WTC11 (cell line): ENCODE measurements at regions not wholly inside any gene's neighbourhood (a gene's known extent, or its start where the extent isn't known, plus 50 kb on each side); places are given as distances from the start of the nearest gene placed in this dataset.

ENCODE experiments used
- ATAC-seq: fragments of 200-7000 bp; cut with Tn5 transposase; 2 replicates; pipeline ENCODE4 v1.10.0; 2021; ENCODE audit warnings: mild to moderate bottlenecking, moderate library complexity
- CTCF ChIA-PET: fragments of 300-600 bp; sonication (Branson Sonifier 250); formaldehyde crosslinking; loops from one replicate; lab custom pipeline; 2021; ENCODE audit warnings: antibody characterized with exemption; lab: Charles Lee
- POLR2A ChIA-PET: fragments of 350-600 bp; sonication (Branson Sonifier 250); formaldehyde crosslinking; loops from one replicate; lab custom pipeline; 2021; ENCODE audit warnings: antibody characterized with exemption; lab: Charles Lee
- DNase-seq: peaks from one replicate; pipeline ENCODE4 v3.0.0; 2021; ENCODE audit warnings: low spot score
- H3K27ac Mint-ChIP-seq: 2 replicates; pipeline ENCODE4 v1.8.0; 2021; ENCODE audit warnings: mixed read lengths
- H3K27me3 Mint-ChIP-seq: 2 replicates; pipeline ENCODE4 v1.8.0; 2021; ENCODE audit warnings: low read depth, mild to moderate bottlenecking, moderate library complexity, mixed read lengths
- H3K36me3 Mint-ChIP-seq: 2 replicates; pipeline ENCODE4 v1.8.0; 2021; ENCODE audit warnings: mixed read lengths
- H3K4me1 Mint-ChIP-seq: 2 replicates; pipeline ENCODE4 v1.8.0; 2022; ENCODE audit warnings: mixed read lengths
- H3K4me3 Mint-ChIP-seq: 2 replicates; pipeline ENCODE4 v1.8.0; 2021; ENCODE audit warnings: mild to moderate bottlenecking, moderate library complexity, mixed read lengths
- H3K9me3 Mint-ChIP-seq: 2 replicates; pipeline ENCODE4 v1.8.0; 2021; ENCODE audit warnings: mixed read lengths
- AR ChIP-seq: fragments of 250-450 bp; sonication (Bioruptor Pico); IDR thresholded peaks from 2 replicates; pipeline ENCODE4 v1.9.0; 2021; ENCODE audit warnings: mild to moderate bottlenecking
- ATF2 ChIP-seq: sonication (generic); formaldehyde crosslinking; IDR thresholded peaks from 2 replicates; pipeline ENCODE4 v1.8.1; 2022; ENCODE audit warnings: low read depth, missing genetic modification reagents, borderline replicate concordance
- CBFB ChIP-seq: sonication (generic); formaldehyde crosslinking; IDR thresholded peaks from 2 replicates; pipeline ENCODE4 v1.8.1; 2022; ENCODE audit warnings: mild to moderate bottlenecking, low read depth, missing genetic modification reagents
- CDX4 ChIP-seq: fragments of 250-450 bp; sonication (Bioruptor Pico); IDR thresholded peaks from 2 replicates; pipeline ENCODE4 v1.9.0; 2021; ENCODE audit warnings: moderate library complexity, mild to moderate bottlenecking, inconsistent platforms, borderline replicate concordance
- CREM ChIP-seq: sonication (generic); formaldehyde crosslinking; IDR thresholded peaks from 2 replicates; pipeline ENCODE4 v1.8.1; 2022; ENCODE audit warnings: mild to moderate bottlenecking, missing genetic modification reagents, moderate library complexity
- ELF4 ChIP-seq: sonication (generic); formaldehyde crosslinking; IDR thresholded peaks from 2 replicates; pipeline ENCODE4 v1.8.1; 2022; ENCODE audit warnings: low read depth, mild to moderate bottlenecking, moderate library complexity, missing genetic modification reagents
- ESRRA ChIP-seq: sonication (generic); formaldehyde crosslinking; IDR thresholded peaks from 2 replicates; pipeline ENCODE4 v1.8.1; 2022; ENCODE audit warnings: mild to moderate bottlenecking, missing genetic modification reagents, borderline replicate concordance
- ETV6 ChIP-seq: sonication (generic); formaldehyde crosslinking; IDR thresholded peaks from 2 replicates; pipeline ENCODE4 v1.8.1; 2022; ENCODE audit warnings: mild to moderate bottlenecking, missing genetic modification reagents
- FOXP1 ChIP-seq: sonication (generic); formaldehyde crosslinking; IDR thresholded peaks from 2 replicates; pipeline ENCODE4 v1.8.0; 2022; ENCODE audit warnings: missing genetic modification reagents, mild to moderate bottlenecking, moderate library complexity, borderline replicate concordance
- HMGA2 ChIP-seq: fragments of 250-450 bp; sonication (Bioruptor Pico); IDR thresholded peaks from 2 replicates; pipeline ENCODE4 v1.4.0; 2021; ENCODE audit warnings: mild to moderate bottlenecking, moderate library complexity
- IRF2 ChIP-seq: sonication (generic); formaldehyde crosslinking; IDR thresholded peaks from 2 replicates; pipeline ENCODE4 v1.8.0; 2022; ENCODE audit warnings: low read depth, missing genetic modification reagents, borderline replicate concordance
- MAX ChIP-seq: sonication (generic); formaldehyde crosslinking; IDR thresholded peaks from 2 replicates; pipeline ENCODE4 v1.8.0; 2022; ENCODE audit warnings: mild to moderate bottlenecking, missing genetic modification reagents
- MXD4 ChIP-seq: fragments of 250-450 bp; sonication (Bioruptor Pico); IDR thresholded peaks from 2 replicates; pipeline ENCODE4 v1.8.0; 2021; ENCODE audit warnings: mild to moderate bottlenecking, moderate library complexity, borderline replicate concordance
- SMAD3 ChIP-seq: sonication (generic); formaldehyde crosslinking; IDR thresholded peaks from 2 replicates; pipeline ENCODE4 v1.8.0; 2022; ENCODE audit warnings: missing genetic modification reagents, mild to moderate bottlenecking, borderline replicate concordance
- SP1 ChIP-seq: sonication (generic); formaldehyde crosslinking; conservative IDR thresholded peaks from 2 replicates; pipeline ENCODE4 v1.8.1; 2022; ENCODE audit warnings: missing genetic modification reagents
- STAT6 ChIP-seq: sonication (generic); formaldehyde crosslinking; conservative IDR thresholded peaks from 2 replicates; pipeline ENCODE4 v1.8.1; 2023; ENCODE audit warnings: mild to moderate bottlenecking, low read depth, missing genetic modification reagents, moderate library complexity
- TEAD1 ChIP-seq: sonication (generic); formaldehyde crosslinking; IDR thresholded peaks from 2 replicates; pipeline ENCODE4 v1.8.0; 2022; ENCODE audit warnings: mild to moderate bottlenecking, missing genetic modification reagents
- ZBTB43 ChIP-seq: sonication (generic); formaldehyde crosslinking; IDR thresholded peaks from 2 replicates; pipeline ENCODE4 v1.8.1; 2023; ENCODE audit warnings: mild to moderate bottlenecking, missing genetic modification reagents
- ZNF138 ChIP-seq: sonication (generic); formaldehyde crosslinking; conservative IDR thresholded peaks from 2 replicates; pipeline ENCODE4 v1.8.1; 2022; ENCODE audit warnings: mild to moderate bottlenecking, moderate library complexity, missing genetic modification reagents
- ZNF219 ChIP-seq: sonication (generic); formaldehyde crosslinking; IDR thresholded peaks from 2 replicates; pipeline ENCODE4 v1.8.0; 2023; ENCODE audit warnings: missing genetic modification reagents, mild to moderate bottlenecking, borderline replicate concordance
- ZNF512 ChIP-seq: sonication (generic); formaldehyde crosslinking; IDR thresholded peaks from 2 replicates; pipeline ENCODE4 v1.8.1; 2022; ENCODE audit warnings: missing genetic modification reagents, borderline replicate concordance
- ZSCAN18 ChIP-seq: fragments of 250-450 bp; sonication (Bioruptor Pico); IDR thresholded peaks from 2 replicates; pipeline ENCODE4 v2.1.2; 2022; ENCODE audit warnings: mild to moderate bottlenecking, moderate library complexity

GRCh38 chr5:141758310-141758998 is 76.4 kb upstream of the ARAP3 start:
- CTCF ChIA-PET, result interaction anchor here (0.6 to 5.2 kb wide), 30 partner anchors 11 to 297 kb away, joined by 3 to 152 read pairs (median 8); partner anchors contain the start of genes DELE1, PCDH1, PCDH12 and RNF14
- no peaks in the 10 kb centered on the region for H3K9me3 Mint-ChIP-seq
- peaks cover 49% of the 10 kb centered on the region for H3K4me1 Mint-ChIP-seq
- DNase-seq (peak; percentile 64), ATAC-seq (peak; percentile 27)
- POLR2A ChIA-PET, result interaction anchor here (0.8 to 1.8 kb wide), 7 partner anchors 19 to 125 kb away, joined by 3 to 7 read pairs (median 4); no protein-coding TSS in a partner anchor
- H3K27me3 Mint-ChIP-seq, result peaks cover 11% of the 10 kb centered on the region
- peak overlapping the region; percentile 12; the same call in 1 of the 2 replicates for H3K27ac Mint-ChIP-seq
- H3K36me3 Mint-ChIP-seq, result no peaks in the 10 kb centered on the region
- peak overlapping the region; percentile 56 for H3K4me3 Mint-ChIP-seq
- TF ChIP-seq SMAD3 (CRISPR knock-in tag) (no peak), CREM (CRISPR knock-in tag) (no peak), SP1 (CRISPR knock-in tag) (no peak; the same call in 1 of the 2 replicates), ESRRA (CRISPR knock-in tag) (no peak), IRF2 (no peak), HMGA2 (no peak), FOXP1 (CRISPR knock-in tag) (0 out of 2 replicates have a peak, but pooled peaks have one; percentile 47), AR (CRISPR knock-in tag) (no peak), ATF2 (CRISPR knock-in tag) (no peak), ZNF219 (CRISPR knock-in tag) (no peak), ELF4 (CRISPR knock-in tag) (no peak), TEAD1 (CRISPR knock-in tag) (0 out of 2 replicates have a peak, but pooled peaks have one; percentile 41), STAT6 (no peak), CDX4 (no peak), ETV6 (0 out of 2 replicates have a peak, but pooled peaks have one; percentile 51), MAX (CRISPR knock-in tag) (peak; percentile 70; the same call in 1 of the 2 replicates), ZSCAN18 (no peak), MXD4 (CRISPR knock-in tag) (no peak), CBFB (CRISPR knock-in tag) (no peak), ZNF138 (CRISPR knock-in tag) (no peak), ZNF512 (CRISPR knock-in tag) (no peak), ZBTB43 (peak; percentile 53; the same call in 1 of the 2 replicates)
